Body of pancreas (tissue), 4 donors: ENCODE measurements at regions not wholly inside any gene's neighbourhood (a gene's known extent, or its start where the extent isn't known, plus 50 kb on each side); places are given as distances from the start of the nearest gene placed in this dataset.

Source experiments
- POLR2A ChIP-seq, 3 donors: fragments of 450-650 bp; IDR thresholded peaks; one replicate each; pipeline ENCODE4 v1.6.1; 2016; ENCODE audit warnings: antibody characterized with exemption in 3 of 3, mild to moderate bottlenecking in 2 of 3
- TF ChIP-seq, protein P1 (sequence below), 7 experiments: fragments of 450-650 bp in 4 of 7; fragments of 200-600 bp in 3 of 7; sonication (generic) in 3 of 7; IDR thresholded peaks; one replicate each; pipeline ENCODE4 v1.5.1; 2016 to 2019; ENCODE audit warnings: antibody characterized with exemption in 7 of 7

DNA sequence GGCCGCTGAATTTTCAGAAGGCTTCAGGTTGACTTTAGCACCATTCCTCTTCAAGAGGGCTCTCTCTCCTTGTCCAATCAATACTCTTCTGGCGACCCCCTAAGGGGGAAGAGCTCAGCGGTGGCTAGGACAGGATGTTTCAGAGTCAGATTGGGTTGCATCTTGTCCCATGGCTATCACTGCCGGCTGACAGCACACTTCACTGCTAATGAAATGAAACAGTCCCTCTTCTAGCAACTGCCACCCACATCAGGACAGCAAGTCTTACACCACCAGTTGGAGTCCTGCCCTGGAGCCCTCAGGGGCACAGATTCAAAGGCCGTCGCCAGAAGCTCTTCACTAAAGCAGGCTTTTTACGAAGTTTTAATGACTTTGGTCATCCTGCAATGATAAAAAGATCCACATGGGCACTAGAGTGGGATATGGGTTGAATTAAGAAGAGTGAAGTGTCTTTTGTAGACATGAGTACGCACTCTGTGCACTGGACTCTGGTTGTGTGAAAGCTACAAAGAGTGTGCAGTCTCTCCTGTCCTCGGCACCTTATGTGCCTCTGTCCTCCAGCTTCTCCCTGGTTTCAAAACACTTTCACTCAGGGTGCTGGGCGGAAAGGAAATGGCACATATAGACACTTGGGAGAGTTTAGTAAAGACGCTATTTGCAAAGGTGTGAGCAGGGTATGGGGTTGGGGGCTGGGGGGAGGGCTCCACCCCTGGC lies 66.1 kb upstream of the SLC22A16 start:
- TF ChIP-seq, protein P1, sequence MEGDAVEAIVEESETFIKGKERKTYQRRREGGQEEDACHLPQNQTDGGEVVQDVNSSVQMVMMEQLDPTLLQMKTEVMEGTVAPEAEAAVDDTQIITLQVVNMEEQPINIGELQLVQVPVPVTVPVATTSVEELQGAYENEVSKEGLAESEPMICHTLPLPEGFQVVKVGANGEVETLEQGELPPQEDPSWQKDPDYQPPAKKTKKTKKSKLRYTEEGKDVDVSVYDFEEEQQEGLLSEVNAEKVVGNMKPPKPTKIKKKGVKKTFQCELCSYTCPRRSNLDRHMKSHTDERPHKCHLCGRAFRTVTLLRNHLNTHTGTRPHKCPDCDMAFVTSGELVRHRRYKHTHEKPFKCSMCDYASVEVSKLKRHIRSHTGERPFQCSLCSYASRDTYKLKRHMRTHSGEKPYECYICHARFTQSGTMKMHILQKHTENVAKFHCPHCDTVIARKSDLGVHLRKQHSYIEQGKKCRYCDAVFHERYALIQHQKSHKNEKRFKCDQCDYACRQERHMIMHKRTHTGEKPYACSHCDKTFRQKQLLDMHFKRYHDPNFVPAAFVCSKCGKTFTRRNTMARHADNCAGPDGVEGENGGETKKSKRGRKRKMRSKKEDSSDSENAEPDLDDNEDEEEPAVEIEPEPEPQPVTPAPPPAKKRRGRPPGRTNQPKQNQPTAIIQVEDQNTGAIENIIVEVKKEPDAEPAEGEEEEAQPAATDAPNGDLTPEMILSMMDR (IDR thresholded peaks at IDR 0.05), result no peak
- TF ChIP-seq POLR2A (IDR thresholded peaks at IDR 0.05), result no peak
